Mucosa of descending colon (tissue), 3 donors: ENCODE measurements at regions not wholly inside any gene's neighbourhood (a gene's known extent, or its start where the extent isn't known, plus 50 kb on each side); places are given as distances from the start of the nearest gene placed in this dataset.

ENCODE experiments used
- ATAC-seq: fragments of 200-7000 bp; cut with Tn5 transposase; one replicate; pipeline ENCODE4 v1.9.1; 2020; ENCODE audit warnings: mild to moderate bottlenecking, moderate library complexity
- DNase-seq, 3 donors: peaks; one replicate each; pipeline ENCODE4 v3.0.0-alpha.2; 2020
- H3K36me3 ChIP-seq: fragments of 200-600 bp; one replicate; pipeline ENCODE4 v1.8.0; 2021; ENCODE audit warnings: low read depth, mild to moderate bottlenecking
- H3K4me1 ChIP-seq: fragments of 200-600 bp; one replicate; pipeline ENCODE4 v1.8.0; 2021; ENCODE audit warnings: low read depth, mild to moderate bottlenecking
- H3K4me3 ChIP-seq: fragments of 200-600 bp; one replicate; pipeline ENCODE4 v1.8.0; 2021; ENCODE audit warnings: mild to moderate bottlenecking
- H3K9me3 ChIP-seq: fragments of 200-600 bp; one replicate; pipeline ENCODE4 v1.8.0; 2021; ENCODE audit warnings: mild to moderate bottlenecking
- CTCF ChIP-seq: fragments of 200-600 bp; IDR thresholded peaks from one replicate; pipeline ENCODE4 v1.8.0; 2022; ENCODE audit warnings: antibody characterized with exemption, mild to moderate bottlenecking
- intact Hi-C, 2 donors: fragments of 100-400 bp; cut with DNase I in 1 of 2; cut with micrococcal nuclease in 1 of 2; formaldehyde crosslinking; loops; one replicate each; pipeline versions ENCODE4 v1.11.0 to v1.11.1; 2022; cut with DNase I, micrococcal nuclease
- donor health status: DM: no; HTN: no; CAD: no; lungs with moderate emphysema.
- donor health status: DM: no; HTN: no; CAD: no.
- donor health status: DM: no; HTN: yes; CAD: no.

DNA sequence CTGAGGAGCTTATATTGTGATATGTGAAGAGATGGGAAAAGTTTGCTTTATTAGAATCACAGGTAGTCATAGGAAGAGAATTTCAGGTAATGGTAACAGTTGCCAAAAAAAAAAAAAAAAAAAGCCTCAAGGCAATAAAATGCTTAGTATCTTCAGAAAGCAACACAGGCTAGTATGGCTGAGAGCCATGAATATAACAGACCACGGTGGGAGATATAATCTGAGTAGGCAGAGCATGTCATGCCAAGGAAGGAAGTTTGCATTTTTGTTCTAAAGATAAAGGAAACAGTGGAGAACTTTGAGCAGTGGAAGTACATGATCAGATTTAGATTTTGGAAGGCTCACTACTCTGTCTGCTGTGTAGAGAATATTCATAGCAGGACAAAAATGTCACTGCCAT lies 211.4 kb downstream of the ETS1 start:
- no peak for DNase-seq
- Histone ChIP-seq H3K4me3 (no peak overlapping the region), H3K36me3 (no peaks in the 10 kb centered on the region), H3K9me3 (no peaks in the 10 kb centered on the region), H3K4me1 (no peaks in the 10 kb centered on the region)
- intact Hi-C loops = no loop called here
- no peak for ATAC-seq
- TF ChIP-seq CTCF = no peak

GRCh38 chr11:128374026-128374425 lies 213.3 kb downstream of the ETS1 start:
- intact Hi-C loops = no loop called here
- H3K36me3 ChIP-seq = no peaks in the 10 kb centered on the region
- ATAC-seq = no peak
- no peaks in the 10 kb centered on the region for H3K9me3 ChIP-seq
- no peak for TF ChIP-seq CTCF
- DNase-seq = no peak
- H3K4me3 ChIP-seq = no peak overlapping the region
- no peaks in the 10 kb centered on the region for H3K4me1 ChIP-seq

DNA sequence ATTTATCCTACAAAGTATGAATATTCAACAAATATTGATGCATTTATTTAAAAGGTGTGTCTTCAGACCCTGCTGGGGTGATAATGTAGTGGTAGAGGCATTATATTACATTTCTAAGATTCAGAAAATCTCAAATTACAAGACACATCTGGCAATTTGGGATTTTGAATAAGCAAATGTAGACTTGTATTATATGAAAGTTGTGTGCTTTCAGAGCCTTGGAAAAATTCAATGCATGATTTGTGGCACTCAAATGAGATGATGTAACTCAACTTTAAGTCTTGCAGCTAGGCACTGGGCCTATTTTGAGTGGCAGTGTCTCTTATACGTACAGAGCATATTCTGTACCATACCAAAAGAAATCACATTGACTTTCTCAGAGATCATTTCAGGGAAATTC lies 214.4 kb downstream of the ETS1 start:
- H3K4me1 ChIP-seq = no peaks in the 10 kb centered on the region
- intact Hi-C loops = no loop called here
- no peak for TF ChIP-seq CTCF
- DNase-seq (no peak), ATAC-seq (no peak)
- no peaks in the 10 kb centered on the region for H3K9me3 ChIP-seq
- no peak overlapping the region for H3K4me3 ChIP-seq
- no peaks in the 10 kb centered on the region for H3K36me3 ChIP-seq

GRCh38 chr11:128367573-128367972 lies 219.8 kb downstream of the ETS1 start:
- TF ChIP-seq CTCF = no peak
- no peak overlapping the region for H3K4me3 ChIP-seq
- H3K9me3 ChIP-seq = no peaks in the 10 kb centered on the region
- intact Hi-C loops = no loop called here
- H3K4me1 ChIP-seq = no peaks in the 10 kb centered on the region
- DNase-seq = no peak
- H3K36me3 ChIP-seq = no peaks in the 10 kb centered on the region
- ATAC-seq = no peak

DNA sequence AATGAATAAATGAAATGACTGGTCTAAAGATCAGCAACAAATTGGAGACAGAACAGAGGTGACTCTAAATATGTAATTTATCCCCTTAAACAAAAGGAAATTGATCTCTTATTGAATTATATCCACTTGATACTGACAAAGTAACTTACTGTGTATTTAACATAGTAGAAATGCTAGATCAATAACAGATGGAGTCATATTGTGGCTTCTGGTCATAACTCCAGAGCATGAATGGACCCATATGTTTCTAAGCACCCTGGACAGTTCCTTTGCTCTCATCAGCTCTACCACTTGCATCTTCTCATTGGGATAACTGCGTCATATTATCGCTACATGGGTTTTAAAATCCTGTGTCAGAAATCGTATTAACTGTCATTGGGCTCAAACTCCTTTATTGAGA lies 222.3 kb downstream of the ETS1 start:
- ATAC-seq (no peak), DNase-seq (no peak)
- Histone ChIP-seq H3K9me3 (no peaks in the 10 kb centered on the region), H3K4me3 (no peak overlapping the region), H3K36me3 (no peaks in the 10 kb centered on the region), H3K4me1 (no peaks in the 10 kb centered on the region)
- intact Hi-C loops = no loop called here
- TF ChIP-seq CTCF = no peak

GRCh38 chr11:128361451-128362020 lies 225.8 kb downstream of the ETS1 start:
- Histone ChIP-seq H3K36me3 (no peaks in the 10 kb centered on the region), H3K4me3 (no peak overlapping the region), H3K9me3 (no peaks in the 10 kb centered on the region), H3K4me1 (no peaks in the 10 kb centered on the region)
- peak; percentile 57 for ATAC-seq
- intact Hi-C loops = no loop called here
- no peak for DNase-seq
- TF ChIP-seq CTCF = no peak
